GM20431 (cell line): ENCODE measurements at regions not wholly inside any gene's neighbourhood (a gene's known extent, or its start where the extent isn't known, plus 50 kb on each side); places are given as distances from the start of the nearest gene placed in this dataset.

Source experiments
- in situ Hi-C: fragments of 300-500 bp; cut with MseI, MboI; formaldehyde crosslinking; loops from one replicate; pipeline ENCODE4 v1.15.0; 2020; ENCODE audit warnings: low sequenced_read_pairs; ENCODE audit not compliant: unreplicated experiment

DNA sequence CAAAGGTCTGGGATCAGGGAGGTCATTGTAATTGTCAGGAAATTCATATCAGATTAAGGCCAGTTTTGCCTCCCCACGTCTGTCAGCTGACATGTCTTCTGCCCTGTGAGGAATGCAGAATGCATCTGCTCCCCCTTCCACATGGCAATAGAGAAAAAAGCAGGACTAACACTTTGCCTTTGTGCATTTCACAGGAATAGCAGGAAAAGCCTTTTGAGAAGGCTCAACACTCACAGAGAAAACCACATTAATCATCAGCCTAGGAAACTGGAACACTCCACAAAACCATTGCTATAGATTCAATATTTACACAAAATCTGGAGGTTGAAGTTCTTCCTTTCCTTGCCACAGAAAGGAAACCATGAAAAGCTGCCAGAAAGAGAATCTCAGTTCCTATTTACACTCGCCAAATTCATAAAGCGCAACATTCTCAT lies 165.2 kb upstream of the HES1 start:
- in situ Hi-C loops = no loop called here

DNA sequence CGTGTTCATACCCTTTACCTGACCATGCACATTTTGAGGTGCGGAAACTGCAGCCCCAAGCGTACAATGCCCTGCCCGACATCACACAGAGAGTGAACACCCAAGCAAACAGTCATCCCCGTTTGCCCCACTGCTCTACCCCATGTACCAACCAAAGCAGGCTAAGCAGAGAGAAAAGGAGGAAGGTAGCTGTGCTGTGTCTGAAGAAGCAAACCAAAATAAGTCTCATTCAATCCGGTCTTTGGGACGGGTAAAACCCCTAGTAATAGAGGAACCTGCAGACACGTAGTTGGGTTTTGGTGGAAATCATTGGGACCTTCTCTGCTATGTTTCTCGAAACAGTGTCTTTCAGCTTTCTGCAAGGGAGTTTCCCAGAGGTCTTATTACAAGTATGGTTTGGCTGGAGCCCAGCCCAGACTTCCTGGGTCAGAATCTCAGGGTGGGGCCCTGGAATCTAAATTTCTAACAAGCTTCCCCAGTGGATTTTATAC lies 164.6 kb upstream of the HES1 start:
- in situ Hi-C loops = no loop called here

DNA sequence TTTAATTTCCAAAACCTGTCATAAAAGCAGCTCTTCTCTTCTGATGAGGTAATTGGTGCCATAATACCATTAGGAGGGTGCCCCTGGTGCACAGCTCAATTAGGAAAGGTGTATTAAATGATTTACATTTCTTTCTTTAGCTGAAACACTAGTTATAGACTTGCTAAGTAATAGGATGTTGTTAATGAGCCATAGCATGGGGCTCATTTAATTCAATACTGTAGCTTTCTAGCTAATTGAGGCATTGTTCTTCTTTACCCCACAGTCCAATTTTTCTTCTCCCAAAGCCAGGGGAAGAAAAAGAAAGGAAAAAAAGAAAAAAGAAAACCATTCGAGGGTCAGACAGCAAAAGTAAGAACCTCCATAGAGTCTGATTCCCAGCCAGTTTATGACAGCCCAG lies 164.0 kb upstream of the HES1 start:
- in situ Hi-C loops = no loop called here

GRCh38 chr3:193972832-193973231 lies 163.1 kb upstream of the HES1 start:
- in situ Hi-C loops = no loop called here

GRCh38 chr3:193974191-193974652 lies 161.7 kb upstream of the HES1 start:
- in situ Hi-C loops = no loop called here

DNA sequence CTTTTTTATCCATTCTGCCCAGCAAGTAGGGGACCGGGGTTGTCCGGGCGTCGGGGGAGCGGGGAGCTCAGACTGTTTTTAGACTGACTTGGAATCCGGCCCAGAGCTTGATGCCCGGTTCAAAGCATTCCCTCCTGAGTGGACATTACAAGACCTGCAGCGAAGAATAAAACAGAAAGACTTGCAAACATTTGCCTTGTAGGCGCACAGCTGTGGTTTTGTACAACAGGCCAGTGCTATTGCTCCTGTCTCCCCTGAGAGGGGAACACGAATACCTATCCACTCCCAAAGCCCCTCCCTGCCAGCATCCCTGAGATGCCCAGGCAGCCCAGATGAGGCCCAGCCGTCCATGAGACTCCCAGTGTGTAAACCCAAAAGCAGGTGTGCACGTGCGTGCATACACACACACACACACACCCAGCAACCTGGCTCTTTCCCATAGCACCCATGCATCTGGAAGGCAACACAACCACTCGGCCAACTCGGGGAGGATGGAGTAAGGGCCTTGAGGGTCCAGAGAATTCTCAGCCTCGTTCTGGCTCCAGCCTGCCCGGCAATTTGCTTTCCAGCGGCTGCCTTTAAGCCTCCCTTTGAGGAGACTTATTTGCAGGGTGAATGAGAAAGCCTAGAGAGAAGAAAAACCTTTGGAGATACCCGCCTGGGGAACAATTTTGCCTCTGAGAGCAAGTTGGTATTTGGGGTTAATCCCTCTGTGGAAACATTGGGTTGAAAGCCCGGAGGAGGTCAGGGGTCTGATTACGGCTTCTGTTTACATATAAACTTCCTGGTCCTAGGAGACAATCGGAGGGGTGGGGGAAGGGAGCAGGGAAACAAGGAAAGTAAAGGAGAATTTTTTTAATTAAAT lies 161.0 kb upstream of the HES1 start:
- in situ Hi-C loops = no loop called here

- in situ Hi-C loops = no loop called here
Observed at GRCh38 chr3:193977622-193978021, 158.3 kb upstream of the HES1 start.

GRCh38 chr3:193978030-193978429 lies 157.9 kb upstream of the HES1 start:
- in situ Hi-C loops = no loop called here

DNA sequence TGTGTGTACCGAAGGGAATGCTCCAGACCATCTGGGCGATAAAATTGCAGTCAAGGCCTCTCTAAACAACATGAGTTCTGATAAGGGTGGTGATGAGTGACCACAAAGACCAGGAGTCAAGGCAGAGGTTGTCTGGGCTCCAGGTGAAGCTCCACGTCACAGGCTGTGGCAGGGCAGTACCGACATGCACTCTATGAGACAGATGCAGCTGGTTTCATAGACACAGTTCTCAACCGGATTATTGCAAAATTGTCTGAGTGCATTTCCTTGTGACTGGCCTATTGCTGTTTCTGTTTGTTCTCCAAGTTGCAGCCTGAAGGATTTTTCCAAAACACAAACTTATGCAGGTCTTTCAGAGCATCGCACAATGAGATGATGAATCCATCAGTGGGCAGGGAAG lies 157.5 kb upstream of the HES1 start:
- in situ Hi-C loops = no loop called here

DNA sequence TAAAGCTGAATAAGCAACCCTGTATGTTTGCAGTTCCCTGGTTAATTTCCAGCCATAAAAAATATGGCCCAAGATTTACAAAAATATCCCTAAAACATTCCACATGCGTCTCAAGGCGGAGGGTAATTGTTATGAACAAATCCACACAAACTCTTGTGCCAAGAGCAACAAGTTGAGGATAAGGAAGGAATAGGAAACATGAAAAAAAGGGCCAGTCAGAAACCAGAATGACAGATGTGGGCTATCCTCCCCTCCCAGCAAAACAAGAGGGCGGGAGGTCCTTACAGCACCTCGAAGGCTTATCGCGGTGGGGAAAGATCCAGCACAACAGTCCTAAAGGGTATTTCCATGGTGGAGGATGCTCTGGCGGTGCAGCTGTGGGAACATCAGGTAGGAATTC lies 155.6 kb upstream of the HES1 start:
- in situ Hi-C loops = no loop called here

- in situ Hi-C loops = no loop called here
Observed at GRCh38 chr3:193980905-193981304, 155.0 kb upstream of the HES1 start.

- in situ Hi-C loops = no loop called here
Observed at GRCh38 chr3:193981504-193981903, 154.4 kb upstream of the HES1 start.

DNA sequence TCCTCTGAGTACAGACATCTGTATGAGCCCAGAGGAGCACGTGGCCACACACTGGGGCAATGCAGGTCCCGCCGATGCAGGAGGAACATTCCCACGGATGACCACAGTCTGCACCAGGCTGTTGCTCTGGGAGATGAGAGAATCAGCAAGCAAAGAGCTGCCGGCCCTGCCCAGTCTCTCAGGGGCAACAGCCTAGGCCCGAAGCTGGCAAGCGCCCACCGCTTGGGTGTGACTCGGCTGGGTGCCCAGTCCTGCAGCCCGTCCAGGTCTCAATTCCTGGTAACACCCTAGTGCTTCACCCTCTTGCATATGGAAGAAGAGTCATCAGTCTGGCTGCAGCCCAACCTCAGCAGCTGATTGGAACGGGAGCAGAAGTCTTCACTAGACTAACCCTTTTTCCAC lies 153.7 kb upstream of the HES1 start:
- in situ Hi-C loops = no loop called here

- in situ Hi-C loops = no loop called here
Observed at GRCh38 chr3:193983846-193984818, 151.8 kb upstream of the HES1 start.

GRCh38 chr3:193984876-193985275 lies 151.1 kb upstream of the HES1 start:
- in situ Hi-C loops = no loop called here

DNA sequence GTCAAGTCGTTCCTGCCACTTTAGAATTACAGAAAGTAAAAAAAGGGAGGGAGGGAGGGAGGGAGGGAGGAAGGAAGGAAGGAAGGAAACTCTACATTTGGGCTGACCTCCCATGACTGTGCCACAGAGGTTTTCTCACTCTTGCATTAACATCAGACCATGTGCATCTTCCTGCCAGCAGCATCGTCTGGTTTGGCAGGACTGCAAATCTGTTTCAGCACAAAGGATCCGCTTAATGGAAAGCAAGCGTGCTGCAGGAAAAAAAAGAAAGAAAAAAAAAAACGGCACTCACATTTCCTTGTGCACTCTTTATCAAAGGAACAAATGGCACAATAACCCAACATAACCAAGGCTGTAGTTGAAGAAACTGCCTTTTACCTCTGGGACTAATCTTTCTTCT lies 148.8 kb upstream of the HES1 start:
- in situ Hi-C loops = no loop called here

- in situ Hi-C loops = no loop called here
Observed at GRCh38 chr3:193989186-193989585, 146.8 kb upstream of the HES1 start.

- in situ Hi-C loops = no loop called here
Observed at GRCh38 chr3:193991666-193992424, 144.1 kb upstream of the HES1 start.

DNA sequence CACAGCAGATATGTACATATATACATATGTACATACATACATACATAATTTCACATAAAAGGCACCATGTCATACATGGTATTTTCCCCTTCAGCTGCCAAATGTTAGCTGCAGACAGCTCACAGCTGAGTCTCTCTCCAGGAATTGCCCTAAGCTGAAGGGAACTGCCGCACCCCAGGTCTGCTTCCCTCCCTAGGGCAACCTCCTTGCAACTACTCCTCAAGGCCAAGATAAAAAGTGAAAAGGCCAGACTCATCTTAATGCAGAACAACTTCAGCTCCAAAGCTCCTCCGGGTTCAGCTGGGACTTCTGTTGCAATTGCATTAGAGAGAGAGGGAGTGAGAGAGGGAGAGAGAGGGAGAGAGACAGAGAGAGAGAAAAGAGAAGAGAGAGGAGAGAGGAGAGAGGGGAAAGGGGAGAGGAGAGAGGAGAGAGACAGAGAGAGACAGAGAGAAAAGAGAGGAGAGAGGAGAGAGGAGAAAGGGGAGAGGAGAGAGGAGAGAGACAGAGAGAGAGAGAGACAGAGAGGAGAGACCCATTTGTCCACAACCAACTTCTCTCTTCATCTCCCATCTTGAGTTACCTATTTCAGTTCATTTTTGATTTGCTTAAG lies 143.4 kb upstream of the HES1 start:
- in situ Hi-C loops = no loop called here

DNA sequence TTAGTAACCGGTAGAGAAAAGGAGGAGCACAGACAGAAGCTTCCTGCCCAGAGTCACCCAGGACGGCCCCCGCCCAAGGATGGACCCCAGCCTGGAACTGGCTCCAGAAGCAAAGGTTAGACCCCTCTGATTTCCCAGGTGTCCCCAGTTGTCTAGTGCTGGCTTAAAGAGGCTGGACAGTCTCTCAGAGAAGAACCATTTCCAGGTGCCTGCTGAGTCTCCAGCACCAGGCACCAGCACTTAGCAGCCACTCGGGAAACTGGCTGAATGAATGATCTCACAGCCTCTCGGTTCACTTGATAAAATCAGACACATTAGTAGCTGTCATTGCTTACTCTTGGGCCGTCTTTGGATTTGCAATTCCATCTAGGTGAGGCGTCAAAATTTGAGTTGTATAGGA lies 139.7 kb upstream of the HES1 start:
- in situ Hi-C loops = no loop called here
